ENCODE measurements at regions not wholly inside any gene's neighbourhood (a gene's known extent, or its start where the extent isn't known, plus 50 kb on each side); places are given as distances from the start of the nearest gene placed in this dataset.

DNA sequence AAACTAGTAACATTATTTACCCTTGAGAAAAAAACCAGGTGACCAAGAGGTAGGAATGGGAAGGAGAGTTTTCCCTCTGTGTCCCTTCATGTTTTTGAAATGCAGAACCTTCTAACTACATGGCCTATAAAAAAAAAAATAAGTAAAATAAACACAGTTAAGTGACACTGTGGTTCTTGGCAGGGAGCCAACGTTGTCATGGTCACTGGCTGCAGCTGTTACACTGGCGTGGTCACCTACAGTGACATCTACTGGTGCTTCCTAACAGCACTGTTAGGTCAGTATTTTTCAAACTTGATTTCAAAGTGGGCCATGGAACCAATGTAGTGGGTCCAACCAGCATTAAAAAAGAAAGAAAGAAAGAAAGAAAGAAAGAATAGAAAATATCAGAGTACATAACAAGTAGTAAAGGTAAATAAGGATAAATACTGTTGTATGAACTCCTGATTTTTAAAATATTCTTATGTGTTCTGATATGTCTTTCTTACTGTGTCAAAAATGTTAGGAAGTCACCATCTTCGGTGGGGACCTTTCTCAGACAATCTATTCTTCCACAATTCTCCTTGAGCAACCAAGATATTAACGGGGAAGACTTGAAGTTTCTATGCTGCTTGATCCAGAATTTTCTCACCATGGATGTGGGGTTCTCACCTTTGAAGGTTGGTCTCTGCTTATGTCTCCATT lies 59.1 kb upstream of the PJA2 start:
- peak; percentile 39 for DNase-seq (ENCODE audit: low read depth)

DNA sequence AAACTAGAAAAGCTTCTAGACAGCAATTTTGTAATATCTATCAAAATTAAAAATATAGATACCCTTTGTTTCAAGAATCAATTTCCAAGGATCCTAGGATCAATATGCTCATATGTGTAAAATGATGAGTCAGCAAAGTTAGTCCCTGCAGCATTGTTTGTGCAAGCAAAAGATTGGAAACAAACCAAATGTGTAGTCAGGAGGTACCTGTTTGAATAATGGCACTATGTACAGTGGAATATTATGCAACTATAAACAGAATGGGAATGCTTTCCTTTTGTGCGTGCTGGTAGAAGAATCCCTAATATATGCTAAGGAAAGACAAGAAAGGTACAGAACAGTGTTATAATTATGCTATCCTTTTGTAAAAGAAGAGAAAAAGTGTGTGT lies 58.5 kb upstream of the PJA2 start:
- no peak for DNase-seq (ENCODE audit: low read depth)

DNA sequence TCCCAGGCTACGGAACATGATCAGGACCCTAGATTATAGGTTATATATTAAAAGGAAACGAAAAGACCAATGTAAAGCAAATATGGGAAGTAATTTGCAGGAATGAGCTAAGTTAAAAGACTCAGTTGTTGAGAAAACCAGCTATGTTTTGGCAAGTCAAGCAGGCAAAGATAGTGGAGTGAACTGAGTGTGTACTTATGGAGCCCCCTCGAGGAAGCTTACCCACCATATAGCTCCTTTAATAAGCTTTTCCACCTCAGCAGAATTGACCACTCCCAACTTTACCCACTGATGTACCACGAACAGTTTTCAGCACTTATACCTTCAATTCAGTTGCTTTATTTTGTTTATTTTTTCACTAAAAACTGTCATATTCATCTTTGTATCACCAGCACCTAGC lies 57.3 kb upstream of the PJA2 start:
- DNase-seq (ENCODE audit: low read depth) = no peak

Data from activated T-helper 1 cell treated with Interleukin-2 at 50 U/mL for 16 hours (primary cell).